ENCODE measurements at regions not wholly inside any gene's neighbourhood (a gene's known extent, or its start where the extent isn't known, plus 50 kb on each side); places are given as distances from the start of the nearest gene placed in this dataset.

DNA sequence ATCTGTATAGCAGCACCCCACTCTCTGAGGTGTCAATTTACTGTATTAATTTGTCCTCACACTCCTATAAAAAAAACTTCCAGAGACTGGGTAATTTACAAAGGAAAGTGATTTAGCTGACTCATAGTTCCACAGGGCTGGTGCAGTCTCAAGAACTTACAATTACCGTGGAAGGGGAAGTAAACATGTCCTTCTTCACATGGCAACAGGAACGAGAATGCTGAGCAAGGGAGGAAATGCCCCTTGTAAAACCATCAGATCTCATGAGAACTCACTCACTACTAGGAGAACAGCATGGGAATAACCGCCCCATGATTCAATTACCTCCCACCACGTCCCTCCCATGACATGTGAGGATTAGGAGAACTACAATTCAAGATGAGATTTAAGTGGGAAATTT, 602.6 kb downstream of the MTRR start:
- TF ChIP-seq CTCF (IDR thresholded peaks at IDR 0.05; ENCODE audit: poor library complexity, severe bottlenecking): no peak
- TF ChIP-seq RAD21 (conservative IDR thresholded peaks at IDR 0.05): no peak
- no peak for TF ChIP-seq SMC3 (conservative IDR thresholded peaks at IDR 0.05; ENCODE audit: poor library complexity)
- TF ChIP-seq EZH2 (IDR thresholded peaks at IDR 0.05; ENCODE audit: borderline replicate concordance, insufficient read depth, low read length, poor library complexity, severe bottlenecking): no peak
- no peak for TF ChIP-seq TAF1 (IDR thresholded peaks at IDR 0.05; ENCODE audit: low read depth)
- TF ChIP-seq, protein P1, sequence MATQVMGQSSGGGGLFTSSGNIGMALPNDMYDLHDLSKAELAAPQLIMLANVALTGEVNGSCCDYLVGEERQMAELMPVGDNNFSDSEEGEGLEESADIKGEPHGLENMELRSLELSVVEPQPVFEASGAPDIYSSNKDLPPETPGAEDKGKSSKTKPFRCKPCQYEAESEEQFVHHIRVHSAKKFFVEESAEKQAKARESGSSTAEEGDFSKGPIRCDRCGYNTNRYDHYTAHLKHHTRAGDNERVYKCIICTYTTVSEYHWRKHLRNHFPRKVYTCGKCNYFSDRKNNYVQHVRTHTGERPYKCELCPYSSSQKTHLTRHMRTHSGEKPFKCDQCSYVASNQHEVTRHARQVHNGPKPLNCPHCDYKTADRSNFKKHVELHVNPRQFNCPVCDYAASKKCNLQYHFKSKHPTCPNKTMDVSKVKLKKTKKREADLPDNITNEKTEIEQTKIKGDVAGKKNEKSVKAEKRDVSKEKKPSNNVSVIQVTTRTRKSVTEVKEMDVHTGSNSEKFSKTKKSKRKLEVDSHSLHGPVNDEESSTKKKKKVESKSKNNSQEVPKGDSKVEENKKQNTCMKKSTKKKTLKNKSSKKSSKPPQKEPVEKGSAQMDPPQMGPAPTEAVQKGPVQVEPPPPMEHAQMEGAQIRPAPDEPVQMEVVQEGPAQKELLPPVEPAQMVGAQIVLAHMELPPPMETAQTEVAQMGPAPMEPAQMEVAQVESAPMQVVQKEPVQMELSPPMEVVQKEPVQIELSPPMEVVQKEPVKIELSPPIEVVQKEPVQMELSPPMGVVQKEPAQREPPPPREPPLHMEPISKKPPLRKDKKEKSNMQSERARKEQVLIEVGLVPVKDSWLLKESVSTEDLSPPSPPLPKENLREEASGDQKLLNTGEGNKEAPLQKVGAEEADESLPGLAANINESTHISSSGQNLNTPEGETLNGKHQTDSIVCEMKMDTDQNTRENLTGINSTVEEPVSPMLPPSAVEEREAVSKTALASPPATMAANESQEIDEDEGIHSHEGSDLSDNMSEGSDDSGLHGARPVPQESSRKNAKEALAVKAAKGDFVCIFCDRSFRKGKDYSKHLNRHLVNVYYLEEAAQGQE (IDR thresholded peaks at IDR 0.05; ENCODE audit: borderline replicate concordance): no peak
- TF ChIP-seq POLR2AphosphoS5 (IDR thresholded peaks at IDR 0.05): no peak
- no peak for TF ChIP-seq EP300 (conservative IDR thresholded peaks at IDR 0.05; ENCODE audit: poor library complexity, severe bottlenecking)

All from neural cell (in vitro differentiated cells).